ENCODE measurements at regions not wholly inside any gene's neighbourhood (a gene's known extent, or its start where the extent isn't known, plus 50 kb on each side); places are given as distances from the start of the nearest gene placed in this dataset.
"Not testable (repeated sequence)": the region's sequence is repeated elsewhere in the genome, so short reads cannot be mapped to it uniquely, and the experiment has no call there.

DNA sequence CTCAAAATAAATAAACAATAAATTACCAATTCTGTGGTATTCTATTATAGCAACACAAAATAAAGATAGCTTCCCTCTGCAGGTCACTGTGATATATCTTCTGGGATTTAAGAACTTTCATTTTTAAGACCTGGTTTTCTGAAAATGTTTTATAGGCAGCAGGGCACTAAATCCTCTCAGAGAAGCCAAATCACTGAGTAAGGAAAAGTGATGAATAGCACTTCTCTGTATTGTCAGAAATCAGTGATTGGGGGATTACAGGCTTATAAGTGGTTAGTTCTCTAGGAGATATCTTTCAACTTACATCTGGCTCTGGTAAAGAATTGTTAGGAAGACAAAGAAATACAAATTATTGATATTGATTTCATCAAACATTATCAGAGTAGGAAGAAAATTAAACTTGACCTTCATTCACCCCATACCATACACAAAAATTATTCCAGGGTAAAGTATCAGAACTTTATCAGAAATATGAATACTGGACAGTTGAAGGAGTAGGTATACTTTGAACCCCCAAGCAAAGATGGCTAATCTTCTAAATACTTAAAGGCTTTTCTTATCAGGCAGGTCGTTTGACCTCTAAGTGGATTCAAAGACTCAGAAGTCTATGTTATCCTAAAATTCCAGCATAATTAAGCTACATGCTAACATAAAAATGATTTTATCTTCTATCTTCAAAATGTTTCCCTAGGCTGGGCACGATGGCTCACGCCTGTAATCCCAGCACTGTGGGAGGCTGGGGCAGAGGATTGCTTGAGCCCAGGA is 81.6 kb upstream of the USP9X start:
- DNase-seq (ENCODE audit: insufficient read length, low spot score), result no peak
- no peak for FAIRE-seq
- no peak for TF ChIP-seq POLR2A (IDR thresholded peaks at IDR 0.05; ENCODE audit: low read depth, low read length)

DNA sequence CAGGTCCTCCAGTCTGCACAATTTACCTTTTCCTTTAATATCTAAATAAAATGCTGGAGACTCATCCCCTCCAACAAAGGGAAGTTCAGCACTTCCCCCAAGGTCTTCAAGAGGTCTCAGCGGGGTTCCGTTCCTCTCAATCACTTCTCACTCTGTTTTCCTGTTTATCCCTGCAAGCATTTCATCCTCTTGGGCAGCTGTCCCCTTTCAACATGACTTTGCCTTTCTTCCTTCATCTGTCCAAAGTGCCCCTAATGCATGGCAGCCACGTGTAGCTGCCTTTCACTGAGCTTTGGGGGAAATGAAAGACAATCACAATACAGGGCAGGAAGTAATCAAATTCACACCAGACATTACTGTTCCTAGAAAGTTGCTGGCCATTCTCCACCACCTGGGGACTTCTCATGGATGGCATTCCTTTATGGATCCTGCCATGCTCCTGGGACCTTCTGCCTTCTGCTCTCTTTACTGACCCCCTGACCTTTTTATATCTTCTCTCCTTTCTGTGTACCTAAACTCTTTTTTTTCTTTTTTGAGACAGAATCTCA is 79.7 kb upstream of the USP9X start:
- FAIRE-seq (no peak), DNase-seq (ENCODE audit: insufficient read length, low spot score) (no peak)
- TF ChIP-seq POLR2A (IDR thresholded peaks at IDR 0.05; ENCODE audit: low read depth, low read length), result no peak

DNA sequence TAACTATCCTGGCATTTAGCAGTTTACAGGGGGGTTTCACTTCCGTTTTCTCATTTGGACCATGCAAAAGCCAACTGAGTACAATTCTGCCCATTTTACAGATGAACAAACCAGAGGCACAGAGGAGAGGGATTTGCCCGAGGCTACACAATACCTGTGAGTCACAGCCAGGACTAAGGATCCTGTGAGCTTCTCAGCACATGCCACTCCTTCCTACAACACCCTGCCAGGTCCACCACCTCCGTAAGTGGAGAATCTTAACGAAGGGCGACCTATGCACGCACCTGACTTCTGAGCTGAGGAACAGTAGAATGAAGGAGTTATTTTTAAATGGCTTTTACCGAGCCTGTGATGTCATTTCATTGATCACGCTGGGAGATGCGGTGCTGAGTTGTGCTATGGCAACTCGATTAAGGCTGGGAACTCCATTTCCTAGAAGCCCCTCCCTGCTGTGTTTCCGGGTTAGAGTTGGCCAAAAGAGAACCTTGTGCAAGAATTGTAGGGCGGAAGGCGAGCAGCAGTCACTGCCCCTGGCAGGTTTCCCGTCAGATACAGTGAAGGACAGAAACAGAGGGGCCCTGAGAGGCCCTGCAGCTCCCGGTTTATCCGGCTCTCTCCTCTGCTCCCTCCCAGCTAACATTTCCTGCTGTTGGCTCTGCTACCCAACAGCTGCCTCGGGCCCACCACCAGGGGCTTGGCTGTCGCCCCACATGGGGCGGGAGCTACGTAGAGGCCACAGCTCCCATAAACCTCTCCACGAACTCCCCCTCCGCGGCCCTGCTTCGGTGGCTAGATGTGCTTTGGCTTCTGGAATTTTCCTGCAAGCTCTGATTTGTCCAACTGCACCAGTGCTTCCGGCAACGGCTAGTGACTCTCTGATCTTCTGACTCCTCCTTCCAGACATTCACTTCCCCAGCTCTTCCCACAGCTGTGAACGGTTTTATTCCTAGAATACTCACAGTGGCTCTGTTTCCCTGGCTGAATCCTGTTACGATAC is 75.1 kb upstream of the USP9X start:
- TF ChIP-seq POLR2A (IDR thresholded peaks at IDR 0.05; ENCODE audit: low read depth, low read length), result no peak
- no peak for FAIRE-seq
- peak; percentile 13 for DNase-seq (ENCODE audit: insufficient read length, low spot score)

DNA sequence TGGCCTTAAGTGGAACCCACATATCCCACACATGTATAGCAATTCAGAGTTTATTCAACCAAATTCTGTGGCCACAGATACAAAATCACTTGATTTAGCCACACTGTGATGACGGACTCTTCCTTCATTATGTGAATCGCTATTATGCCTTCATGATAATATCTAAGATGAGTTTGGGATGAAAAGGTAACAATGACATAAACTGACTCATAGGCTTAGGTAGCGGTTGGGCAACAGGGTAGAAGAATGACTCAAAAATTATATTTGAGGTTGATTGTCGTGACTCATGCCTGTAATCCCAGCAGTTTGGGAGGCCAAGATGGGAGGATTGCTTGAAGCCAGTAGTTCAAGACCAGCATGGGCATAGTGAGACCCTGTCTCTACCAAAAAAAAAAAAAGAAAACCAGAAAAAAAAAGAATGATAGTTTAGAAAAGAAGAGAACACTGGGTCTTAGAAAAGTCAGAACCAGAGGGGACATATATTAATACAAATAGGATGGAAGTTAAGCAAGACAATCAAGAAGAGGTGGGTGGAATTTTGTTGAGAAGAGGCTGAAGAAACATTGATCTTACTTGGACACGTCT is 70.4 kb upstream of the USP9X start:
- FAIRE-seq, result no peak
- DNase-seq (ENCODE audit: insufficient read length, low spot score), result no peak
- no peak for TF ChIP-seq POLR2A (IDR thresholded peaks at IDR 0.05; ENCODE audit: low read depth, low read length)

DNA sequence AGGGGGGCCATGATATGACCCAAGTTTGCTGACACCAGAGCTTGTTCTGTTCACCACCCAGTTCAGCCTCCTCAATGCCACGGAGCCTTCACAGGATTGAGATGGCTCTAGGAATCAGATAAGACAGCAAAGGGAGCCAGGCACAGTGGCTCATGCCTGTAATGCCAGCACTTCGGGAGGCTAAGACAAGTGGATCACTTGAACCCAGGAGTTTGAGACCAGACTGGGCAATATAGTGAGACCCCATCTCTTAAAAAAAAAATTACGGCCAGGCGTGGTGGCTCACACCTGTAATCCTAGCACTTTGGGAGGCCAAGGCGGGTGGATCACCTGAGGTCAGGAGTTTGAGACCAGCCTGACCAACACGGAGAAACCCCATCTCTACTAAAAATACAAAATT is 67.5 kb upstream of the USP9X start:
- not testable (repeated sequence) for DNase-seq (ENCODE audit: insufficient read length, low spot score); FAIRE-seq

DNA sequence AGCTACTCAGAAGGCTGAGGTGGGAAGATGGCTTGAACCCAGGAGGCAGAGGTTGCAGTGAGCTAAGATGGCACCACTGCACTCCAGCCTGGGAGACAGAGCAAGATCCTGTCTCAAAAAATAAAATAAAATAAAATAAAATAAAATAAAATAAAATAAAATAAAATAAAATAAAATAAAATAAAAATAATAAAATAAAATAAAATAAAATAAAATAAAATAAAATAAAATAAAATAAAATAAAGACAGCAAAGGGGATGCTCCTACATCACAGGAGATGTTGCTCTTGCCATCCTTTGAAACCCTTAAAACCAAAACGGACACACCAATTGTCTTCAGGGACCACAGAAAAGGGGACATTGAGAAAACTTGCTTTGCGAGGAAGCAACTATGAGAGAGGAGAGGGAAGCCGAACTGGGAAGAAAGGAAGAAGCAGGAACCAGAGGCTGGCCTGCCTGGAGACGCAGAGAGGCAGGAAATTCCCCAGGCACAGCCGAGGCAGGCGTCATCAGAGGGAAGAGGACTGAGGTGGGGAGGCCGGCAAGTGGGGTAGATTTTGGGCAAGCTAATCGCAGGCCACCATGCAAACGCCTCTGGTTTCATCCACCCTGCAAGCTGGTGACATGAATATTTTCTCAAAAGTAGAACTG is 66.7 kb upstream of the USP9X start:
- not testable (repeated sequence) for FAIRE-seq; DNase-seq (ENCODE audit: insufficient read length, low spot score)

DNA sequence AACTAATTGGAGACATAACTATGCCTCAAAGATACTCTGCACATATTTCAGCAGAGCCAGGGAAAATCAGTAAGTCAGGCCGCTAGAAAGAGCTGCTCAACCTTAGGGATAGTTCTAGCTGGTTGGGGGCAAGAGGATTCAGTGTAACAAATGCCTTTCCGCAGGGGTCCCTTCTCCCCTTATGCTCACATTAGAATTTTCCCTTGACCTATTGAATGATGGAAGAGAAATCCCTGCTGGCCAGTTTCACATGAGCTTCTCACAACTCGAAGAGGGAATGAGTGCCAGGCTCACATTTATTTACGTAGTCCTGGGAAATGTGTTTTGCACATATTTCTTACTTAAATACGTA is 66.2 kb upstream of the USP9X start:
- DNase-seq (ENCODE audit: insufficient read length, low spot score), result no peak
- TF ChIP-seq POLR2A (IDR thresholded peaks at IDR 0.05; ENCODE audit: low read depth, low read length), result no peak
- no peak for FAIRE-seq

DNA sequence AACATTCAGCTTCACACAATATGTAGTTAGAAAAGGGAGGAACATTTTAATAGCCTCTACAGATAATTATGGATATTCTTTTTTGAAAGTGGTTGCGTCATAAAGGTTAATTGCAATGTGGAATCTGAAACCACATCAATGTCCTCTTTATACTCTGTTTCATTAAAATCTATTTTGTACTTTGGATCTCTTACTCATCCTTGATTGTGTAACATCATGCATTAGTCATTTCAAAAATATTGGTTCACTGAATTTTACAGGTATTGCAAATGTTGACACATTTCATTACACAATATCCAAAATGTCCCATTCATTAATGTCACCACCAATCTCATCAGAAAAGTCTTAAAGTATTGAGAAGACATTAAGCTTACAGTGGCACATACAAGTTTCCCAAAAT is 62.7 kb upstream of the USP9X start:
- FAIRE-seq (no peak), DNase-seq (ENCODE audit: insufficient read length, low spot score) (no peak)
- TF ChIP-seq POLR2A (IDR thresholded peaks at IDR 0.05; ENCODE audit: low read depth, low read length), result no peak

DNA sequence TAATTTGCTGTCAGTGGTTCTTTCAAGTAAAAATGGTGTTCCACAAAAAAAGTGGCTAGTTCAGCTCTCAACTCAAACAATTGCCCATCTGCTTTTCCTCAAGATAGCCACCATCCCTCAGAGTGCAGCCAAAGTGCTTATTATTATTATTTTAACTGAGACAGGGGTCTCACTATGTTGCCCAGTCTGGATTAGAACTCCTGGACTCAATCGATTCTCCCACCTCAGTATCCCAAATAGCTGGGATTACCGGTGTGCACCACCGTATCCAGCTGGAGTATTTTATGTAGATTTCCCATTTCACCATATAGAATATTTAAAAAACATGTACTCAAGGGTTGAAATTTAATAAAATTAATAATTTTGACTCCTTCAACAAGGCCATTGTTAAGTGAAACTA is 62.1 kb upstream of the USP9X start:
- FAIRE-seq (no peak), DNase-seq (ENCODE audit: insufficient read length, low spot score) (no peak)
- TF ChIP-seq POLR2A (IDR thresholded peaks at IDR 0.05; ENCODE audit: low read depth, low read length), result no peak

DNA sequence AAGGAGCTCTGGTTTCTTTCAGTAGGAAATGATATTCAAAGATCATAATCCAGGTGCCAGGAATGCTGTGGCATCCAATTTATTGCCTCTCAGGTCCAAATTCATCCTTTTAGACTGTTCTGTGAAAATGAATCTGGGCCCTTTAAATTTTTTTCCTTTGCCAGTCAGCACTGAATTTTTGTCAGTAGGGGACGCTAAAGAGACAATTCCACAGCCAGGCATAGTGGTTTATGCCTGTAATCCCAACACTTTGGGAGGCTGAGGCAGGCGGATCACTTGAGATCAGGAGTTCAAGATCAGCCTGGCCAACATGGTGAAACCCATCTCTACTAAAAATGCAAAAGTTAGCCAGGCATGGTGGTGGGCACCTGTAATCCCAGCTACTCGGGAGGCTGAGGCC is 60.9 kb upstream of the USP9X start:
- not testable (repeated sequence) for DNase-seq (ENCODE audit: insufficient read length, low spot score); FAIRE-seq

DNA sequence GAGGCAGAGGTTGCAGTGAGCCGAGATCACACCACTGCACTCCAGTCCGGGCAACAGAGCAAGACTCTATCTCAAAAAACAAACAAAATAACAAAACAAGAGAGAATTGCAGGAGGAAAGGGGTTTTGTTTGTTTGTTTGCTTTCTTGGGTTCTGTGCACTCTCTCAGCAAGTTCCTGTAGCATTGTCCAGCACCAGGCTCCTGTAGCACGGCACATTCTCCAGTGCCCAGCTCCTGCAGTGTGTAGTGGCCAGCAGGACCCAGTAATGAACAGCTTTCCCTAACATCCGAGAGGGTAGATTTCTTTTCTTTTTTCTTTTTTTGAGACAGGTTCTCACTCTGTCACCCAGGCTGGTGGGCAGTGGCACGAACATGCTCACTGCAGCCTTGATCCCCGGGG is 60.5 kb upstream of the USP9X start:
- FAIRE-seq (no peak), DNase-seq (ENCODE audit: insufficient read length, low spot score) (no peak)
- no peak for TF ChIP-seq POLR2A (IDR thresholded peaks at IDR 0.05; ENCODE audit: low read depth, low read length)

DNA sequence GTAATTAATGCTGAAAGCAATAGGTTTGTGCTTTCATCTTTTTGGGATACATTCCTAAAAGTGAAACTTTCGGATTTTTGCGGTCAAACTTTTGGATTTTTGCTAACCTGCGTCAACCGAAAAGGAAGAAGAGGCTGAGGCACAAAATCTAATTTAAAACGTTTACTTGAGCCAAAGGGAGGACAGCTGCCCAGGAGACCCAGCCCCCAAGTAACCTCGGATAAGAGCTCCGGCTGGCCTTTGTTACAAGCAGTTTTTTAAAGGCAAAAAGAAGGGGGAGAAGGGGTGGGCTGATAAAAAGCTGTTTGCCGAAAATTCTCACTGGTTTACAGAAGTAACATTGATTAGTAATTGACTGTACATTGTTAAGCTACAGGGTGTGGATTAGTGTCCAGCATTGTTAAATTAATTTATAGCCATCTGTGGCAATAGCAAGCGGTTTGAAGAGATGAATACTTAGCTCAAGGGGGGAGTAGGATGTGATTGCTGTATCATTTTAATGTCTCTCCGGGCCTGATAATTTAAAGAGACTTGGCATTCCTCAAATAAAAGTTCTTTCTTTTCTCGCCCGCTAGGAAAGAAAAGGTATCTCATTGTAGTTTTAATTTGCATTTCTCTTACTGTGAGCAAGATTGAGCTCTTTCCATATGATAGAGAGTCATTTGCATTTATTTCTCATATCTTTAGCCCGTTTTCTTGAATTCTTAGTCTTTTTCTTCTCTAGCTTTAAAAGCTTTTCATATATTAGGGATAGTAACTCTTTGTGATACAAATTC is 59.1 kb upstream of the USP9X start:
- no peak for TF ChIP-seq POLR2A (IDR thresholded peaks at IDR 0.05; ENCODE audit: low read depth, low read length)
- FAIRE-seq (no peak), DNase-seq (ENCODE audit: insufficient read length, low spot score) (no peak)

DNA sequence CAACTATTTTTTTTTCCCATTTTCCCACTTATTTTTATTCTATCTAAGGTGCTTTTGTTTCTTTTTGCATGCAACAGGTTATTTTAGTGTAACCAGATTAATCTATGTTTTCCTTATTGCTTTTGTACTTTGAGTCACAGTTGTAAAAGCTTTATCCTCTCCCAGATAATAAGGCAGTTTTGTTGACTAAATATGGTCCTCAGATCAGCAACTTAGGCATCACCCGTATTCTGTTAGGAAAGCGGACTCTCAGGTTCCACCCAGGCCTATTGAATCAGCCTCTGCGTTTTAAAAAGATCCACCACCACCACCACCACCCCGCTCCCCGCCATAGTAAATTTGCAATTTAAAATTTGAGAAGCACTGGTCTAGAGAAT is 58.6 kb upstream of the USP9X start:
- no peak for DNase-seq (ENCODE audit: insufficient read length, low spot score)
- FAIRE-seq, result no peak
- TF ChIP-seq POLR2A (IDR thresholded peaks at IDR 0.05; ENCODE audit: low read depth, low read length), result no peak

Data from H54 (cell line).